ENCODE measurements at regions not wholly inside any gene's neighbourhood (a gene's known extent, or its start where the extent isn't known, plus 50 kb on each side); places are given as distances from the start of the nearest gene placed in this dataset.
"Not testable (repeated sequence)": the region's sequence is repeated elsewhere in the genome, so short reads cannot be mapped to it uniquely, and the experiment has no call there.

DNA sequence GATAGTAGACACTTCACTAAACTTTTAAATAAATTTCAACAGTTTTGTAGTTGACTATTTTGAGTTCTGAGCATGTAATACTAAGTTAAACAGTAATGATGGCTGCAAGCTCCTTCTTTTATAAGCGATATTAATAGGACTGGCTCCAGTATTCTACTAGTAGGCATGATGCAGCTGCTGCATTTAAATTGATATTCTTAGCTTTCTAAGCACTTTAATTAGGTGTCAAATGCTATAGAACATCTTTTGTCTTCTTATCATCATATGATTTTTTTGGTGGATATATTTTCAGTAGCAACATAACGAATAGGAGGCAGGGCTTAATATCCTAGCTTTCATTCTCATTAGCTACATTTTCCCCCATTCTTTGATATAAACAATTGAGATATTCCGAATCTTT is 141.1 kb downstream of the FBXO4 start:
- intact Hi-C loops (cut with micrococcal nuclease), result no loop called here

DNA sequence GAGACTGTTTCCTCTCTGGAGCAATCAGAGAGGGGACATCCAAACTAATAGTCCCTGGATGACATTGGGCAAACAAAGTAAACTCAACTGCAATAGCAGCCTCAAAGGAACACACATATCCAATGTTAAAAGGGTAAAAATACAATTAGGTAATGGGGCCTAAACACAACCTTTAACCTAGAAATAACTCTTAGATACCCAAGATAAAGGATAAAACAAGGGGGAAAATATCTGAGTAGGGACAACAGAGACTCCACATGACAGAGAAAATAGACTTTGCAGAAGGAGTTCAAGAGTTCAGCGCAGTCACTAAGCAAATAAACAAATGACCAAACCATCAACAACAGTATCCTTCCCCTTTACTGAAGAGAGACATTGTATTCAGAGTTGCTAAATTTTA is 149.3 kb downstream of the FBXO4 start:
- intact Hi-C loops (cut with micrococcal nuclease), result no loop called here

DNA sequence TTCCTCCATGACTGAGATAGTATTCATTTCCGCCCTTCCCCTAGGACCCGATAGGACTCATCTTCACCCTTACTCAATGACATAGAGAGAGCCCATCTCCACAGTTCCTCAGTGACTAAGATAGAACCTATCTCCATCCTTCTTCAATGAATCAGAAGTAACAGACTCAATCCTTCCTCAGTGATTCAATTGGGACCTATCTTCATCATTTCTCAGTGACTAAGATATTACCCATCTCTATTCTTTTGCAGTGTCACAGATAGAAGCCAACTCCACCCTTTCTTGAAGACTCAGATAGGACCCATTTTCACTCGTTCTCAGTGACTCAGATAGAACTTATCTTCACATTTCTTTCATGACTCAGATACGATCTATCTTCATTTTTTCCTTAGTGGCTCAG is 164.6 kb downstream of the FBXO4 start:
- intact Hi-C loops (cut with micrococcal nuclease), result no loop called here

GRCh38 chr5:42090162-42090561 is 165.1 kb downstream of the FBXO4 start:
- intact Hi-C loops (cut with micrococcal nuclease), result no loop called here

DNA sequence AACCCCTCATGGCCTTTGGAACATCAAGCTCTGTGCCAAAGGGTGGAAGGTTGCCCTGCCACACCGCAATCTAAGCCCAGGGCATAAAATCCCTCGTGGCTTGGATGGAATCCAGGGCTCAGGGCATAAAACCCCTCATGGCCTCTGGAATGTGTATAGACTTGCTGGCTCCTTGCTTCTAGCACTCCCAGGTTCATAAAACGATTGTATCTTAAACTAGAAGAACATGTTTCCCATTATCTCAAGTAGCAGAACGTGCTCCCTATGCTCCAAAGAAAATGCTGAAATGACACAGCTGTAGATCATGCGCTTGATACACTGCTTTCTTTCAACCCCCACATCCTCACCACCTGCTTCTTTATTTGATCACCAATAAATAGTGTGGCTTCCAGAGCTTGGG is 174.8 kb downstream of the FBXO4 start:
- intact Hi-C loops (cut with micrococcal nuclease), result not testable (repeated sequence)

GRCh38 chr5:42108468-42108867 is 183.4 kb downstream of the FBXO4 start:
- intact Hi-C loops (cut with micrococcal nuclease), result no loop called here

DNA sequence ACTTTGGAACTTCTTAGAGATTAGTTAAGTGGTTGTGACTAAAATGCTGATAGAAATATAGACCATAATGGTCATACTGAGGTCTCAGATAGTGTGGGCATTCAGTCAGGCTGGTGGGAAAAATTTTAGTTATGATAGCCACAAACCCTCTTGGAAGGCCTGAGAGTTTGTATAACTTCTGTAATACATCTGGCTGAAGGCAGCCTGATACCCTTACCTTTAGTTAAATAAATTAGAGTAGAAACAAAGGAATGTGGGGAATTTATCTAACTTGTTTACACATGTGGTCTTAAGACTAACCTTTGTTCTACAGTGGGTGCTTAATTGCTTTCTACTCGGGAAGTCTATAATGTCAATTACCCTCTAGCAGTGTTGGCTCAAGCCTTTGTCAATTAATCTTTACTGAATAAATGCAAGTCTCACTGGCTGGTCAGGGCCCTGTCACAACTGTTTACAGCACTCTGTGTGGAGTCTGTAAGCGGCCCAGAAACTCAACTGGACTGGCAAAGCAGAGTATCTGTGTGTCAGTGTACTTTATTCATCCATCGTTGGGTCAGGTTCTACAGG is 184.0 kb downstream of the FBXO4 start:
- intact Hi-C loops (cut with micrococcal nuclease), result no loop called here

- intact Hi-C loops (cut with micrococcal nuclease), result not testable (repeated sequence)
Measured at GRCh38 chr5:42115721-42116120, 190.6 kb downstream of the FBXO4 start.

DNA sequence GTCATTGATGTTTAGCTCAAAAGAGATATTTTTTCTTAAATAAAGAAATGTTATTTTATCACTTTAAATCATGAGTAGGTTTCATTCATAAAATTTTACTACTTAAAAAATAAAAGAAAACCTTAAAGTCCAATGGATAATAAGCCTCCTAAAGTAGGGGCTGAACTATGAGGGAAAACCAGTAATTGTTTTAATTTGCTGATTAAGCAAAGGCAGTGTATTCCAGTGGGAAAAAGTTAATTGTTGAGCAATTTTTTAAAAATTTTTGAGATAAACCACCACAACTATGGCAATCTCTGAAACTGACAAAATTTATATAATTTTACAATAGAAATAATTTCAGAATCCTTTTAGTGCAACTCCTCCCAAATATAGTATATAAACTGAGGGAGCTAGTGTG is 195.0 kb downstream of the FBXO4 start:
- intact Hi-C loops (cut with micrococcal nuclease), result no loop called here

GRCh38 chr5:42121401-42121800 is 196.3 kb downstream of the FBXO4 start:
- intact Hi-C loops (cut with micrococcal nuclease), result no loop called here

DNA sequence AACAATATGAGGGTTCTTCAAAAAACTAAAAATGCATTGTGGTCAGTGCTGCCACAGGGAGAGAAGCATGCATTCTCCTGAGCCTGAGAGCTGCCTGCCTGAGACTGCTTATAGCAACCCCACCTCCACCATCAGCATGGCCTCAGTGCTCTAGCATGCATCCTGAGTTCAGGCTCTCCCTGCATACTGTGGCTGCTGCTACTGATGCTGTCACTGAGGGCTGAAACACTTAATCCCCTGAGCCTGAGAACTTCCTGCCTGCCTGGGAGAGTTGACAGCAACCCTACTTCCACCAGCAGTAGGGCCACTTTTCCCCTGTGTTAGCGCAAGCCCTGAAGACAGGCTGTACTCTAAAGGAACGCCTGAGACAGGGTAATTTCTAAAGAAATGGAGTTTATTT is 206.0 kb downstream of the FBXO4 start:
- intact Hi-C loops (cut with micrococcal nuclease), result no loop called here

- intact Hi-C loops (cut with micrococcal nuclease), result no loop called here
Measured at GRCh38 chr5:42143361-42143760, 218.3 kb downstream of the FBXO4 start.

DNA sequence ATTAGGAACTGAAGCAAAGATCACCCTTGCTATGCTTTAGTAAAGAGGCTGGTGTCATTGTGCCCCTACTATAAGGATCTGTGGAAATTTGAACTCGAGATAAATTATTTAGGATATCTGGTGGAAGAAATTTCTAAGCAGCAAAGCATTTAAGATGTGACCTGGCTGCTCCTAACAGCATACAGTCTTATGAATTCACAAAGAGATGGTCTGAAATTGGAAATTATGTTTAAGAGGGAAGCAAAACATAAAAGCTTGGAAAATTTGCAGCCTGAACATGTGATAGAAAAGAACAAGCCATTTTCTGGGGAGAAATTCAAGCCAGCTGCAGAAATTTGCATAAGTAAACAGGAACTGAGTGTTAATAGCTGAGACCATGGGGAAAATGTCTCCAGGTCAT is 223.7 kb downstream of the FBXO4 start:
- intact Hi-C loops (cut with micrococcal nuclease), result no loop called here

DNA sequence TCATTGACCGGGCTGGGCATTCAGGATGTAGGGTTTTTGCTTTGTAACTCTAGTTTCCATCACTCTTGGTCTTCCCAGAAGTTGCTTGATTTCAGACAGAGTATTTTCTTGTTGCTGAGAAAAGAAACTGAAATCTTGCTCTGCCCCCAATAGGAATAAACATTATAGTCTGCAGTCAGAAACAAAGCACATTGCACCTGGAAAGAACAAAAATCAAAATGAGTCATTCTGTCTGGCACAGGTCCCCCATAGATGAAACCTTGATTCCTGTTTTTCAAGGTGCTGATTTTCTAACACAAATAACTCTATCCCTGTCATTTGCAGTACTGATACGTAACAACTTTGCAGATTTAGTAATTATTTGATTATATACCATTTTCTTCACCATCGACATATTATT is 232.1 kb downstream of the FBXO4 start:
- intact Hi-C loops (cut with micrococcal nuclease), result no loop called here

DNA sequence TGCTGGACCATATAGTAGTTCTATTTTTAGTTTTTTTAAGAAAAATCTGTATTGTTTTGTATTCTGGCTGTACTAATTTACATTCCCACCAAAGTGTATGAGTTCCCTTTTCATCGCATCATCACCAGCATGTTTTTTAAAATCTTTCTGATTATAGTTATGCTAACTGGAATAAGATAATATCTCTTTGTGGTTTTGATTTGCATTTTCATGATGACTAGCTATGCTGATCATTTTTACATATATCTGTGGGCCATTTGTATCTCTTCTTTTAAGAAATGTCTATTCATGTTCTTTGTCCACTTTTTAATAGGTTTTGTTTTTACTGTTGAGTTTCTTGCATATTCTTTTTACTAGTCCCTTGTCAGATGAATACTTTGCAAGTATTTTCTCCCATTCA is 238.0 kb downstream of the FBXO4 start:
- intact Hi-C loops (cut with micrococcal nuclease), result no loop called here

DNA sequence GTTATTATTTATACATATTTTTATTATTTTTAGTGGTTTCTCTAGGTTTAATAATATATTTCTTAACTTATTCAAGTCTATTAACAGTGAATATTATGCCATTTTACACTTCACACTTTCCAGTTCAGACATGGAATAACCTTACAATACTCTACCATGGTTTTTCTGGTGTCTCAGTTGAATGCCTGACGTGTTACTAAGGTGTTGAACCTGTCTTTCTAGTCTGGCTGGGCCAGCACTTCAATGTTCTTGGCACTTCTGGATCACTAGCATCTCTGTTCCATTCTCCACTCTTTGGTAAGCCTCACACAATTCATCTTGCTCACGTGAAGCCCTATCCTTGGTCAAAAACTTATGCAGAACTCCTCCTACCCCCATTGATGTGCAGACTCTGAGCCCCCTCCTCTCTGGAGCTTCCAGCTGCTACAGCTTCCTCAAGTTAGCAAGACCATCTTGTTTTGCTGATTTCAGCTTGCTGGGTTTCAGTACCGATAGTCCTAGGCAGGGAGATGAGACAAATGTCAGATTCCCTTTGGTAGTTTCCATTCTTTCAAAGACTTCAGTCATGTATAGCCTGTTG is 243.1 kb downstream of the FBXO4 start:
- intact Hi-C loops (cut with micrococcal nuclease), result no loop called here

DNA sequence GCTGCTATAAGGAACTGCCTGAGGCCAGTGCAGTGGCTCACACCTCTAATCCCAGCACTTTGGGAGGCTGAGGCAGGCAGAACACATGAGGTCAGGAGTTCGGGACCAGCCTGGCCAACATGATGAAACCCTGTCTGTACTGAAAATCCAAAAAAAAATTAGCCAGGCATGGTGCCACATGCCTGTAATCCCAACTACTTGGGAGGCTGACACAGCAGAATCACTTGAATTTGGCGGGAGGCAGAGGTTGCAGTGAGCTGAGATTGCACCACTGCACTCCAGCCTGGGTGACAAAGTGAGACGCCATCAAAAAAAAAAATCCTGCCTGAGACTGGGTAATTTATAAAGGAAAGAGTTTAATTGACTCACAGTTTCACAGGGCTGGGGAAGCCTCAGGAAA is 247.1 kb upstream of the GHR start:
- intact Hi-C loops (cut with micrococcal nuclease), result not testable (repeated sequence)

GRCh38 chr5:42179843-42180242 is 243.4 kb upstream of the GHR start:
- intact Hi-C loops (cut with micrococcal nuclease), result not testable (repeated sequence)

DNA sequence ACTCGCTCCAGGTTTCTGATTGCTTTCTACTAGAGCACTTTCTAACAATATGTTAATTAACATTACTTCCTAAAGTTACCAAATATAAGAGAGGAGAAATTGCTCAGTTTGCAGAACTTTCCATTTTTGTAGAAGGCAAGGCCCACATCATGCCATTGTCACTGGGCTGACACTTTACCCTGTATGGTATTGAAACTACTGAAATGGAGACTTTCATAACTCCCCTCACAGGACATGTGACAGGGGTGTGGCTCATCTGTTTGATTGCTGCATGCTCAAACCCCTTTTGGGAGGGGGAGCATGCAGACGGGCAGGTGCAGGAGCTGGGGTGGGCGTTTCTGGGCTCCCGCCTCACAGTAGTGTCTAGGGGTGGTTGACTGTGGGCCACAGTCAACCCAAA is 206.3 kb upstream of the GHR start:
- intact Hi-C loops (cut with micrococcal nuclease), result no loop called here

- intact Hi-C loops (cut with micrococcal nuclease), result no loop called here
Measured at GRCh38 chr5:42217791-42218190, 205.4 kb upstream of the GHR start.

- intact Hi-C loops (cut with micrococcal nuclease), result no loop called here
Measured at GRCh38 chr5:42225009-42225408, 198.2 kb upstream of the GHR start.

DNA sequence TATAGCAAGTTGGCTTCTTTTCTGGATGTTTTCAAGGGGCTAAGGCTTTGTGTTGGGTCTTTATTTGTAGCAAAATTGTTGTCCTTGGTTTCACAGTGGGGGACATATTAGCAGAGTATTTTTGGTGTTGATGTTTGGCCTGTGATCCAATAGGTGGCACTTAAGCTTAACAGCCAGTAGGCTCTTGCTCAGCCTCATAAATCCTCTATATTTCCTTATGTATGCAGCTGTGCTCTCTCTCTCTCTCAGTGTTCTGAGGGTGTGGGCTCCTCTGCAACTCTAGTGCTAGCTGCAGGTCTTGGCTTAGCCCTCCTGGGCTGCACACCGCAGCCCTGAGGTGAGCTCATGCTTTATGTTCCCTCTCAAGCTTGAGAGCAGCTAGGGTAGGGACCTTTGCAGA is 195.0 kb upstream of the GHR start:
- intact Hi-C loops (cut with micrococcal nuclease), result no loop called here

GRCh38 chr5:42230839-42231238 is 192.4 kb upstream of the GHR start:
- intact Hi-C loops (cut with micrococcal nuclease), result no loop called here

DNA sequence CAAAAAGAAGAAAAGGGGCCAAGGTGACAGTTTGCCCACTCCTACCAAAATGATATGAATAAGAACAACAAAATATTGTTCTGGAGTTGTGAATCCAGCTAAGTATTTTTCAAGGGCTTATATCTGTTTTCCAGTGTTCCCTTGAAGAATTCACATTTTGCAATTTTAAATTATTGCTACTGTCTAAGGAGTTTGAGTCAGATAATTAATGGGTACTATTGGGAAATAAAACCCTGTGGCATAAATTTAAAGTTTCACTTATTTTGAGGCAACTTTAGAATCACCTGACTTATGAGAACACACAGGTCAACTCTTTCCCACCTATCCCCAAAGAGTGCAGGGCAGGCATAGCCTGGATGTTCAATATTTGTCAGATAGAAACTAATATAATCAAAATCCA is 188.0 kb upstream of the GHR start:
- intact Hi-C loops (cut with micrococcal nuclease), result no loop called here

Data from T-helper 2 cell treated with Interferon-gamma antibody and Interleukin-4, amounts not matched to agents 100 ng/mL and 5 ng/mL, for 36 hours (primary cell).